Right cardiac atrium (tissue), 5 donors: ENCODE measurements at regions not wholly inside any gene's neighbourhood (a gene's known extent, or its start where the extent isn't known, plus 50 kb on each side); places are given as distances from the start of the nearest gene placed in this dataset.
A peak's percentile ranks its signal among the peaks of the same experiment; 100 is the strongest.

Source experiments
- ATAC-seq, 2 donors: fragments of 200-7000 bp; cut with Tn5 transposase; one replicate each; pipeline versions ENCODE4 v1.8.0 to v1.9.1; 2020; ENCODE audit warnings: moderate library complexity in 2 of 2, mild to moderate bottlenecking in 1 of 2
- DNase-seq, 3 donors: peaks; one replicate each; pipeline ENCODE4 v3.0.0-alpha.2; 2020
- H3K27ac ChIP-seq: one replicate; pipeline ENCODE4 v1.5.1; 2013; ENCODE audit warnings: mild to moderate bottlenecking, low read length, control low read depth, moderate library complexity
- H3K27me3 ChIP-seq: one replicate; pipeline ENCODE4 v1.6.1; 2013; ENCODE audit not compliant: control insufficient read depth, insufficient read depth
- H3K4me1 ChIP-seq: one replicate; pipeline ENCODE4 v1.6.1; 2013; ENCODE audit warnings: low read length; ENCODE audit not compliant: control insufficient read depth, insufficient read depth
- H3K4me3 ChIP-seq: one replicate; pipeline ENCODE4 v1.5.1; 2013; ENCODE audit warnings: low read length, control low read depth
- H3K9me3 ChIP-seq: one replicate; pipeline ENCODE4 v1.6.1; 2013; ENCODE audit warnings: low read length; ENCODE audit not compliant: control insufficient read depth
- WGBS: extraction: QIAGEN DNeasy Blood & Tissue Kit; methylation state at CpG from one replicate; pipeline ENCODE4 v1.1.7; 2013; 5-methylcytosine and 5-hydroxymethylcytosine counted together
- intact Hi-C, 4 donors: fragments of 100-400 bp; cut with DNase I; formaldehyde crosslinking; loops; one replicate each; pipeline versions ENCODE4 v1.11.0 to v1.14.0; 2022 to 2023
- donor health status: healthy with polysubstance abuse.
- donor health status: DM: no; HTN: yes; CAD: no.
- donor health status: DM: no; HTN: no; CAD: no.
- donor health status: DM: no; HTN: yes; CAD: no; lungs with severe emphysema.
- donor health status: DM: yes; HTN: yes; CAD: no.

DNA sequence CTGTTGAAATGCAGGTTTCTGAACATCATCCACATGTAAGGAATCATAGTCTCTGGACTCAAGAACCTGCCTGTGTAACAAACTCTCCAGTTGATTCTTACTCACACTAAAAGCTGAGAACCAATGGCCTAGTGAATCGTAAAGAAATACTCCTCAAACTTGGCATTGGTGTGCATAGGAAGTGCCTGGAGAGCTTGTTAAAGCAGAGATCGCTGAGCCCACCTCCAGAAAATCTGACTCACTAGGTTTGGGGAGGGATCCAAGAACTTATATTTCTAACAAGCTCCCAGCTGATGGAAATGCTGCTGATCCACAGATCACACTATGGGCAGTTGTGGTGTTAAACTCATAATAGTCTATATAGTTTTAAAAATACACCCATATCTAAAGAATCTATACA, 55.8 kb upstream of the LMCD1 start:
- ATAC-seq (peak in 1 of 2 donors; percentile 35), DNase-seq (no peak)
- Histone ChIP-seq H3K27ac (no peak overlapping the region), H3K4me3 (no peak overlapping the region), H3K9me3 (no peaks in the 10 kb centered on the region), H3K27me3 (no peaks in the 10 kb centered on the region), H3K4me1 (peaks cover 3% of the 10 kb centered on the region)
- intact Hi-C loops, result loop anchor here in 1 of 4 donors (10.0 kb wide), 1 partner anchor 49 kb away; no protein-coding TSS in a partner anchor
- WGBS, result 50% methylated on average over 2 of the region's 2 CpGs

- H3K27me3 ChIP-seq, result no peaks in the 10 kb centered on the region
- WGBS, result 95% methylated on average over 2 of the region's 2 CpGs
- no peak overlapping the region for H3K4me3 ChIP-seq
- DNase-seq (no peak), ATAC-seq (no peak)
- intact Hi-C loops, result loop anchor here in 1 of 4 donors (10.0 kb wide), 1 partner anchor 48 kb away; no protein-coding TSS in a partner anchor
- no peaks in the 10 kb centered on the region for H3K9me3 ChIP-seq
- peaks cover 4% of the 10 kb centered on the region for H3K4me1 ChIP-seq
- H3K27ac ChIP-seq, result no peak overlapping the region
Measured at GRCh38 chr3:8446845-8447244, 54.8 kb upstream of the LMCD1 start.

DNA sequence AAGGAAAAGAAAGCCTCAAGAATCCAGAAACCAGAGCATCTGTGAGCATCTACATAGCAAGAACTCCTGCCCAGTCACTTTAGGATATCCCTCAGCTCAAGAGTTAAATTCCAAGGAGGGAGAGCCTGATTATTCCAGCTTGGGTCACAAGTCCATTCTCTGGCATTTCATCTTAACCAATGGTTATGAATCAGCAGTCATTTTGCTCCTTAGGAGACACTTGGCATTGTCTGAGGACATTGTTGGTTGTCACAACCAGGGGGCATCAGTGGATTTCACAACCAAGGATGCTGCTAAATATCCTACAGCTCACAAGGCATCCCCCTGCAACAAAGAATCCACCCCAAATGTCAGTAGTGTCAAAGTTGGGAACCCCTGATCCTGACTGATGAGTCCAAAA, 51.0 kb upstream of the LMCD1 start:
- Histone ChIP-seq H3K27ac (no peak overlapping the region), H3K4me1 (peaks cover 2% of the 10 kb centered on the region), H3K9me3 (no peaks in the 10 kb centered on the region), H3K27me3 (no peaks in the 10 kb centered on the region), H3K4me3 (no peak overlapping the region)
- ATAC-seq (no peak), DNase-seq (no peak)
- intact Hi-C loops, result no loop called here

- WGBS, result 45% methylated on average over 4 of the region's 4 CpGs
- H3K9me3 ChIP-seq, result no peaks in the 10 kb centered on the region
- no peaks in the 10 kb centered on the region for H3K27me3 ChIP-seq
- no peak for DNase-seq
- ATAC-seq, result no peak
- peaks cover 2% of the 10 kb centered on the region for H3K4me1 ChIP-seq
- no peak overlapping the region for H3K4me3 ChIP-seq
- intact Hi-C loops, result no loop called here
- H3K27ac ChIP-seq, result no peak overlapping the region
Measured at GRCh38 chr3:8451696-8452095, 49.9 kb upstream of the LMCD1 start.
